Chondrocyte (in vitro differentiated cells): ENCODE measurements at regions not wholly inside any gene's neighbourhood (a gene's known extent, or its start where the extent isn't known, plus 50 kb on each side); places are given as distances from the start of the nearest gene placed in this dataset.

Source experiments
- DNase-seq: peaks from one replicate; pipeline ENCODE4 v3.0.0; 2021; ENCODE audit warnings: mixed read lengths, low spot score
- H3K27ac Mint-ChIP-seq: one replicate; pipeline ENCODE4 v1.8.0; 2021; ENCODE audit warnings: mild to moderate bottlenecking, moderate library complexity, mixed read lengths; ENCODE audit not compliant: unreplicated experiment
- H3K27me3 Mint-ChIP-seq: 2 replicates; pipeline ENCODE4 v1.8.0; 2021; ENCODE audit warnings: low read depth, mixed read lengths
- H3K36me3 Mint-ChIP-seq: 2 replicates; pipeline ENCODE4 v1.8.0; 2021; ENCODE audit warnings: low read depth, mixed read lengths
- H3K4me1 Mint-ChIP-seq: 2 replicates; pipeline ENCODE4 v1.8.0; 2021; ENCODE audit warnings: low read depth, mild to moderate bottlenecking, mixed read lengths
- H3K4me3 Mint-ChIP-seq: one replicate; pipeline ENCODE4 v1.8.0; 2021; ENCODE audit warnings: mild to moderate bottlenecking, moderate library complexity, mixed read lengths; ENCODE audit not compliant: unreplicated experiment
- H3K9me3 Mint-ChIP-seq: 2 replicates; pipeline ENCODE4 v1.8.0; 2021; ENCODE audit warnings: low read depth, mixed read lengths
- CTCF ChIP-seq: fragments of 200-600 bp; sonication (generic); IDR thresholded peaks from 2 replicates; pipeline ENCODE4 v1.5.0; 2021; ENCODE audit warnings: antibody characterized with exemption, mild to moderate bottlenecking, moderate library complexity

GRCh38 chr2:181814057-181814491, 77.5 kb upstream of the ITPRID2 start:
- no peaks in the 10 kb centered on the region for H3K36me3 Mint-ChIP-seq
- H3K4me1 Mint-ChIP-seq, result peaks cover 48% of the 10 kb centered on the region
- H3K27me3 Mint-ChIP-seq, result no peaks in the 10 kb centered on the region
- DNase-seq, result no peak
- H3K4me3 Mint-ChIP-seq, result no peak overlapping the region
- TF ChIP-seq CTCF, result no peak
- H3K27ac Mint-ChIP-seq, result peak overlapping the region; percentile 70
- H3K9me3 Mint-ChIP-seq, result peaks cover 6% of the 10 kb centered on the region

- Mint-ChIP-seq H3K27ac (no peak overlapping the region), H3K36me3 (no peaks in the 10 kb centered on the region), H3K9me3 (peaks cover 6% of the 10 kb centered on the region), H3K27me3 (no peaks in the 10 kb centered on the region), H3K4me1 (peaks cover 30% of the 10 kb centered on the region), H3K4me3 (no peak overlapping the region)
- TF ChIP-seq CTCF, result no peak
- DNase-seq, result no peak
These were observed 74.0 kb upstream of the ITPRID2 start for GRCh38 chr2:181817509-181817908.

GRCh38 chr2:181818058-181818680, 73.4 kb upstream of the ITPRID2 start:
- no peak for TF ChIP-seq CTCF
- Mint-ChIP-seq H3K36me3 (no peaks in the 10 kb centered on the region), H3K4me3 (no peak overlapping the region), H3K27me3 (no peaks in the 10 kb centered on the region), H3K27ac (no peak overlapping the region), H3K9me3 (peaks cover 5% of the 10 kb centered on the region), H3K4me1 (peaks cover 26% of the 10 kb centered on the region)
- DNase-seq, result no peak

- no peaks in the 10 kb centered on the region for H3K27me3 Mint-ChIP-seq
- H3K4me3 Mint-ChIP-seq, result no peak overlapping the region
- TF ChIP-seq CTCF, result no peak
- no peaks in the 10 kb centered on the region for H3K9me3 Mint-ChIP-seq
- no peak overlapping the region for H3K27ac Mint-ChIP-seq
- no peaks in the 10 kb centered on the region for H3K36me3 Mint-ChIP-seq
- H3K4me1 Mint-ChIP-seq, result peaks cover 19% of the 10 kb centered on the region
- DNase-seq, result no peak
These were observed 72.7 kb upstream of the ITPRID2 start for GRCh38 chr2:181818840-181819239.

- Mint-ChIP-seq H3K27ac (no peak overlapping the region), H3K27me3 (no peaks in the 10 kb centered on the region), H3K4me1 (peaks cover 9% of the 10 kb centered on the region), H3K4me3 (no peak overlapping the region), H3K36me3 (no peaks in the 10 kb centered on the region), H3K9me3 (no peaks in the 10 kb centered on the region)
- DNase-seq, result no peak
- TF ChIP-seq CTCF, result no peak
These were observed 70.5 kb upstream of the ITPRID2 start for GRCh38 chr2:181821049-181821448.
